Hematopoietic multipotent progenitor cell (in vitro differentiated cells): ENCODE measurements at regions not wholly inside any gene's neighbourhood (a gene's known extent, or its start where the extent isn't known, plus 50 kb on each side); places are given as distances from the start of the nearest gene placed in this dataset.

Source experiments
- DNase-seq, 3 donors: peaks; one replicate each; pipeline ENCODE4 v3.0.0-alpha.2; 2011 to 2015; ENCODE audit warnings: low read depth in 2 of 3, low spot score in 2 of 3

- no peak for DNase-seq
Measured at GRCh38 chr6:7664003-7664402, 61.9 kb upstream of the BMP6 start.

GRCh38 chr6:7668936-7669335 is 57.0 kb upstream of the BMP6 start:
- DNase-seq, result no peak

DNA sequence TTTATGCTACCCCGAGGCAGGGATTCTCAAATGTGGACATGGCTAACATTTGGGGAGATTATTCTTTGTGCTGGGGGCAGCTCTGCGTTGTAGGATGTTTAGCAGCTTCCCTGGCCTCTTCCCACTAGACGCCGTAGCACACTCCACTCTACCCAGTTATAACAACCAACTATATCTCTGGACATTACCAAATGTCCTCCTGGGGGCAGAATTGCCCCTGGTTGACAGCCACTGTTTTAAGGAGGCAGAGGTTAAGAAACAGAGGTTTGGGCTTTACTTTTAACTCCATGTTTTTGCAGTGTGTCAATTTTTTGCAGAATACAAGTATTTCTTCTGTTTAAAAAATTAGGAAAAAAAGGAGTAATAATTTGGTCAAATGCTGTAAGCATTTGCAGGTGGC is 56.2 kb upstream of the BMP6 start:
- DNase-seq, result no peak

- no peak for DNase-seq
Measured at GRCh38 chr6:7671076-7671475, 54.8 kb upstream of the BMP6 start.

GRCh38 chr6:7671581-7671980 is 54.3 kb upstream of the BMP6 start:
- DNase-seq, result no peak

DNA sequence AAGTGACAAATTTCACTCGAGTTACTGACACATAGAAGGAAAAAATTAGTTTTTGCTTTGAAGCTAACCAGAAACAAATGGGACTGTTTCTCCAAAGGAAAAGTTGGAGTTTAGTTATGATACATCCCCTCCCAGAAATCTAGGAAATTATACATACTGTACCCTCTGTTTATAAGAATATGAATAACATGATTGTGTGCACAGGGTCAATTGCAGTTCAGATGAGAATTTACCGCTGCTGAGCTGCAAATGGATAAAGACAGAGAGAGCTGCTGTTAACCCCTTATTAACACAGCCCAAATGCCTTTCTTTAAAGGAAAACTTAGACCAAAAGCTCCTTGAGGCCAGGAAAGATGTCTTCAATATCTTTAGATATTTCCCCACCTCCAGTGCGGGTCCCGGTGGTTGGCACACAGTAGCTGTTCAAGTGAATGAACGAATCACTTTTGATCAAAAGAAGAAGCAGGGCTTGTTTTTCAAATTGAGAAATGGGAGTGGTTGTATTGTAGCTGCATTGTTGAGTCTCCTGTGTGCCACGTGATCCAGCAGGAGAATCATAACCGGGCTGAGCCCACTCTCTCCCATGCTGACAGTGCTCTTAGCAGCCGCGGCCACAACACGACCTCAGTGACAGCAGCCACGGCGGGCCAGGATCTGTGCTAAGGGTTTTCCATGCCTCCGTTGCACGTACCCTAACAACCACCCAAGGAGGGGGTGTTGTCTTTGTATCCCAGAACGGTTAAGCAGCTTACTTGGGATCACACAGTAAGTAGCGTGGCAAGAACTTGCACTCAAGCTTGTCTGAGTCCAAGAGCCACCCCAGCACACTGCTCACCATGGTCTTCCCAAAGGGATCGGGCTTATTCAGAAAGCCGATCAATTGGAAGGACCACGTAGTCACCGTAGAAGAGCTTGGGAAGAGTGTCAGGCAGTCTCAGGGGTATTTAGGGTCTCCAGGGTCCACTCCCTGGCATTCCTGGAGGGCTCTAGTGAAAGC is 53.5 kb upstream of the BMP6 start:
- DNase-seq, result no peak

- DNase-seq, result peak in 2 of 3 donors; percentile 13 to 29
Measured at GRCh38 chr6:7673063-7673536, 52.8 kb upstream of the BMP6 start.

DNA sequence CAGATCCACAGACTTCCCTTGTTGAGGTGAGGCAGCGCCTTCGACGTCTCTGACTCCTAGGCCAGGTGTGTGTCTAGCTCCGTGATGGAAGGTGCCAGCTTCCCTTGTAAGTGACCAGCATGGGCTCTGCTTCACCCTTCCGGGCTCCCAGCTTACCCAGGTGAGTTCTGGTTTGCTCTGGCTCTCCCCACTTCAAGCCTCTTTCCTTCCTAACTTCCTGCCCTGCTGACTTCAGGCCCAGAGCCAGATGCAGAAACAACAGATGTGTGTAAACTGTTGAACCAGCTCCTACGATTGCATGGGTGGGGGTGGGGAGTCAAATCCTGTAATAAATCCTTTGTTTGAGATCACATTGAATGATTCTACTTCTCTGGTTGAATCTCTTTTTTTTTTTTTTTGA is 51.6 kb upstream of the BMP6 start:
- DNase-seq, result peak in 1 of 3 donors; percentile 9

DNA sequence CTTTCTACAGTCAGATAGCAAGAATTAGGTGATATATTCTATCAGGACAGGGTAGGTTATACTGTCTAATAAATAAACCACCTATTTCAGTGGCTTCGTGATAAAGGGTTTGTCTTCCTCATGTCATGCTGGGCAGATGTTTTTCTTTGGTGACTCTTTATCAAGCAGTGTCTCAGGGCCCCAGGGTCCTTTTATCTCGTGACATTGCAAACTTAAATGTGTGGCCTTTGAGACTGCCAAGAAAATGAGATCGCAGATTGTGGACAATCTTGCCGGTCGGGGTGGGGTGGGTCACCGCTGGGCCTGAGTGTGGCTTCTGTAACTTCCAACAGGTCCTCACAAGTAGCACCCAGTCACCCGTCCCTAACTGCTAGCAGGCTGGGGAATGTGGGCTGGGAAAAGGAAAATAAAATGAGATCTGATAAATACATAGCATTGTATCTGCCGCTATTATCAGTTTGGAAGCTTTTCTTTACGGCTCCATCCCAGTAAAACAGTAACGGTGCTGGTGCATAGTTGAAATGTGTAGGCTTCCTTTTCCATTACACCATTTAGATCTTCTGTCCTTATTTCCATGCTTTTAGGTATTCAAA is 50.5 kb upstream of the BMP6 start:
- no peak for DNase-seq
